ENCODE measurements at regions not wholly inside any gene's neighbourhood (a gene's known extent, or its start where the extent isn't known, plus 50 kb on each side); places are given as distances from the start of the nearest gene placed in this dataset.

- TF ChIP-seq CTCF (IDR thresholded peaks at IDR 0.05; ENCODE audit: poor library complexity) (no peak), EZH2 (IDR thresholded peaks at IDR 0.05; ENCODE audit: borderline replicate concordance) (no peak), EZH2phosphoT487 (IDR thresholded peaks at IDR 0.05; ENCODE audit: low read depth, severe bottlenecking, unreplicated experiment) (no peak)
Measured at GRCh38 chr18:68489013-68489792, 225.7 kb downstream of the TMX3 start.

Measured in hepatocyte (in vitro differentiated cells).